HG02938 (cell line): ENCODE measurements at regions not wholly inside any gene's neighbourhood (a gene's known extent, or its start where the extent isn't known, plus 50 kb on each side); places are given as distances from the start of the nearest gene placed in this dataset.
"Not testable (repeated sequence)": the region's sequence is repeated elsewhere in the genome, so short reads cannot be mapped to it uniquely, and the experiment has no call there.

Experiments used
- ATAC-seq: cut with Tn5 transposase; IDR thresholded peaks from one replicate; pipeline ENCODE4 v1.9.1; 2021; ENCODE audit warnings: mild to moderate bottlenecking, moderate library complexity; ENCODE audit not compliant: unreplicated experiment

DNA sequence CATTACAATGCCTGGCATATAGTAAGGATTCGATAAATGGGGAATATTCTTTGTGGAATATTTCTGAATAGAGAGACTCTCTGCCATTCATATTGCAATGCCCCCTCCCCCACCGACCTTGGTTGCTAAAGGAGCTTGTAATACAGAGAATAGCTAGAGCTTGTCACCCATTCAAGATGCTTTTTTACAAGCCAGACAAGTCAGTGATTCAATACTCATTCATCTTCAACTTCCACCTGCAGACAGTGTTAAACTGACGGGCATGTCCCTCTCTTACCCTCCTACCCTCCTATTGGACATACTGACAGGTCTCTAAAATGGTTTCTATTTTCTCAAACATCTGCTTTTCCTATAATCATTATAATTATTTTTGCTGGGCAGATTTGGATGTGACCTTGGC, 257.4 kb downstream of the KCNJ2 start:
- no peak for ATAC-seq

GRCh38 chr17:70434536-70435490, 265.5 kb downstream of the KCNJ2 start:
- ATAC-seq: no peak

GRCh38 chr17:70437656-70438055, 268.3 kb downstream of the KCNJ2 start:
- no peak for ATAC-seq

- no peak for ATAC-seq
These were observed 277.1 kb downstream of the KCNJ2 start for GRCh38 chr17:70446446-70446845.

- no peak for ATAC-seq
These were observed 278.3 kb downstream of the KCNJ2 start for GRCh38 chr17:70447588-70447987.

GRCh38 chr17:70453075-70453474, 283.7 kb downstream of the KCNJ2 start:
- ATAC-seq: not testable (repeated sequence)

GRCh38 chr17:70454377-70454776, 285.0 kb downstream of the KCNJ2 start:
- ATAC-seq: no peak

- ATAC-seq: no peak
These were observed 285.6 kb downstream of the KCNJ2 start for GRCh38 chr17:70454908-70455307.

- no peak for ATAC-seq
These were observed 295.7 kb downstream of the KCNJ2 start for GRCh38 chr17:70464995-70465394.

- ATAC-seq: no peak
These were observed 299.3 kb downstream of the KCNJ2 start for GRCh38 chr17:70468661-70469060.

- ATAC-seq: no peak
These were observed 303.7 kb downstream of the KCNJ2 start for GRCh38 chr17:70473049-70473448.

DNA sequence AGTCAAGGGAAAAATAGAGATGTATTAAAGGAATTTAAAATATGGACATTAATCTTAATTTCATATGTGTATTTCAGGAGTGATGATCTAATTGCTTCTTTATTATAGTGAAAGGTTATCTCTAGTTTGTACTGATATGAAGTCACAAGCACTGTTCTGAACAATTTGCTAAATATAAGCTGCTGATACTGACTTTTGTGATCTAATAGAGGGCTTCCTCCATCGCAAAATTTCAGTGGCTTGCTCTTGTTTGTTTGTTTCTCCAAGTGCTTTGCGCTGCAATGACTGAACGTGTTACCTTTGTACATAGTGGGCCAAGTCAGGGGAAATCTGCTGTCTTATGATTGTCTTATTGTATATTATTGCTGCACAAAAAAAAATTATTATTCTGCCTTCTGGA, 307.0 kb downstream of the KCNJ2 start:
- no peak for ATAC-seq

DNA sequence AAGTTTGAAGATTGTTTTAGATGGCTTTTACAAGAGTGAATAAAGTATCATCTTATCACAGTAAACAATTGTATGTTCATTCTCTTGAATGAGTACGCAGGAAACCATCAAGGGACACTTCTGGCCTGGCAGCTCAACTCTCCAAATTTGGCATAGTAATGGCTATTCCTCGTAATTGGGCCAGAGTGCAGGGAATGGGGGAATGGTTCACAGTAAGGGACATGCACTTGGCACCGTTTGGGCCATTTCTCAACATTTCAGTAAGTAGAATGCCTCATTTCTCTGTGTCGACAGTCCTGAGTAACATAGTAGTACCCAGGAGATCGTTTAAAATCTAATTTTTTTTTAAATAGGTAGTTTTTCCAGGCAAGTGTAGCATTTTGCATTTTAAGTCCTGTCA, 309.6 kb downstream of the KCNJ2 start:
- ATAC-seq: no peak

- ATAC-seq: no peak
These were observed 310.4 kb downstream of the KCNJ2 start for GRCh38 chr17:70479779-70480178.

DNA sequence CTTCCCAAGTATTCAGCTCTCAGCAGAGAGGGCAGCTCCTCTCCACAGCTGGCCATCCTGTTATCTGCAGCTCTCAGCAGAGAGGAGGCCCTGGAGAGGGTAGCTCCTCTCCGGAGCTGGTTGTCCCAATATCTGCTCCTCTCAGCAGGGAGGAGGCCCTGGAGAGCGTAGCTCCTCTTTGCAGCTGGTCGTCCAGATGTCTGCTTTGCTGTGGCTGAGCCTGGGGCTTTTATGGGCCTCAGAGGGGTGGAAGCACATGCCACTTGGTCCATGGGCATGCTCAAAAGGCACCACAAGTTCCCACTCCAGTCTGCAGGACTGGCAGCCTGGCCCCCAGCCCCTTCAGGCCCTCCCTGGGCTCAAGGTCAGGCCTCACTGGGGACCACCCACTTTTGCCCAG, 314.3 kb downstream of the KCNJ2 start:
- no peak for ATAC-seq

GRCh38 chr17:70484050-70484449, 314.7 kb downstream of the KCNJ2 start:
- ATAC-seq: no peak

GRCh38 chr17:70484496-70484895, 315.2 kb downstream of the KCNJ2 start:
- ATAC-seq: no peak

- ATAC-seq: no peak
These were observed 323.0 kb downstream of the KCNJ2 start for GRCh38 chr17:70492368-70492767.

GRCh38 chr17:70493277-70493874, 324.0 kb downstream of the KCNJ2 start:
- no peak for ATAC-seq

- ATAC-seq: no peak
These were observed 329.3 kb downstream of the KCNJ2 start for GRCh38 chr17:70498631-70499030.

DNA sequence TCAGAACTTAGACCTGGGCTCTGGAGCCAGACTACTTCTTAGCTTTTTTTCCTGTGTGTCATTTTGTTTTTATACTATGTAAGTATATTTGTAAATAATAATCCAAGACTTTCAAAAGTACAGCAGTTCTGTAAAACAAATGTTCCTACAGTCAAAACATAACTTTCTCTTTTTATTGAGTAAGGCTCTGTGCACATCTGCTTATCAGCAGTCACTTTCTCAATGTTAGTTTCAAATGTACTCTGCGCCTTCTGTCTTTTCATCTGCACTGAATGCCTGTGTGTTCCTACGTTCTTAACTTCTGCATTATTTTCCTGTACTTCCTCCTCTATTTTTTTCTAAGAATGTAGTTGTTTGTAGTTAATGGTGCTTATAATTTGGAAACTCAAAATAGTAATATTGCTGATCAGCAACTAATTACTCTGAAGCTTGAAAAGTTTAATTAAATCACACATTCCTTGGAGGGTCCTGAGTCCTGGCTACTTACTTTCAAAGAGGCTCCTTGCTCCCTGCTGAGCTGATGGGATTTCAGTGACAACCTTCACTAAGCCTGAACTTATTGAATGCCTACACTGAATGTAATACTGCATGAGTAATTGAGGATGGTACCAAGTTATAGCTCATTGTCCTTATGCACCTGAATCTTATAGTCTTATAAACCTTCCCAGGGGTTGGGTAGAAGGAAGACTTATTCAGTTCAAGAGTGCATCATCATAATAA, 329.9 kb downstream of the KCNJ2 start:
- no peak for ATAC-seq

DNA sequence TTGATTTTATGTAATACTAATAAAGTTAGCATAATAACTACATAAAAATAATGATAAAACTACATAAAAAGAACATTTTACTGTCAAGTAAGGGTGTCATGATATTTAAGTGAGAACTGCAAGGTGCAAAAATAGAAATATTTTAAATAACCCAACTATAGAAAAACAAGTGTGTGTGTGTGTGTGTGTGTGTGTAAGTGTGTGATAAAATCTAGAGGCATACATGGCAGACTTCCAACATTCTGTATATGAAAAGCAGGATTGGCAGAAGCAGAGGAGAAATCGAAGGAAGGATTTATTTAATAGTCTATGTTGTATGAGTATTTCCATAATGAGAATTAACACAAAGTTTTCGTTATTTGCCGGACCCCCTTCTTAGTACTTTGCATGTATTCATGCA, 334.1 kb downstream of the KCNJ2 start:
- ATAC-seq: no peak
